ENCODE measurements at regions not wholly inside any gene's neighbourhood (a gene's known extent, or its start where the extent isn't known, plus 50 kb on each side); places are given as distances from the start of the nearest gene placed in this dataset.
"Not testable (repeated sequence)": the region's sequence is repeated elsewhere in the genome, so short reads cannot be mapped to it uniquely, and the experiment has no call there.

DNA sequence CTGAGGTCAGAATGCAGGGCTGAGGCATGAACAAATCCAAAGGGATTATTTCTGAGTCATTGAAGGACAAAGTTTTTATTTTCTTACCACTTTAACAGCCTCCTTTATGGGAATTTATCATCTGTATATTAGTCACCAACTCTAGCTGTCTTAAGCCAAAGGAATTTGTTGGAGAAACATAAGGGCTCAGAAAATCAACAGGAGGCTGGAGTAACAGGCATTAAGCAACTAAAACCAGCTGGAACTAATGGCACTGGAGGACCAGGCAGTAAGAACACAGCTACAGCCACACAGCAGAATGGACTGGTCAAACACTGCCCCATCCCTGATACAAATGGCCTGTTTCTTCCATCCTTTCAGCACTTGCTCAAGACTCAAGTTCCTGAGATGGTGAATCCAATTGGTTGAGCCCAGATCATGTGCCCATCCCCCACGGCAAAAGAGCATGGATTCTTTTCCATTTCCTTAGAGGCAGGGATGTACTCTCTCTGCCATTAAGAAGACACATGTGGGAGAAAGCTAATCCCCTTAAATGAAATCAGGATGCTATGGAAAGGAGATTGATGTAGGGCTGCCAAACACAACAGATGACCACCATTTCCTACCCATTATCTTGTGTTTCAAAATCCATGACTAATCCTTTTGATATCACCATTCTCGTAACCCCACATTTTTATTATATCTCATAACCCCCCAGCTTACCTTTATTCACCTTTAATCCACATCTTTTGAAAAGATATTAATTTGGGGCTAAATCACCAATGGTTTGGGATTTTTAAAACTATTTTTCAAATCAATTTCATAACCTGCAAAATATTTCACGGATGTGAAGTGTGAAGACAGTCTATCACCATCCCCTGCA, 157.0 kb upstream of the FNDC3A start:
- Histone ChIP-seq H3K4me1 (no peaks in the 10 kb centered on the region), H3K4me3 (no peak overlapping the region), H3K36me3 (replicated peaks) (no peaks in the 10 kb centered on the region), H3K9me3 (no peaks in the 10 kb centered on the region), H3K27me3 (ENCODE audit: low read depth) (no peaks in the 10 kb centered on the region)
- DNase-seq (ENCODE audit: low spot score in 2 of 2) = no peak
- in situ Hi-C loops (cut with MboI; ENCODE audit: low sequenced_read_pairs) = no loop called here

DNA sequence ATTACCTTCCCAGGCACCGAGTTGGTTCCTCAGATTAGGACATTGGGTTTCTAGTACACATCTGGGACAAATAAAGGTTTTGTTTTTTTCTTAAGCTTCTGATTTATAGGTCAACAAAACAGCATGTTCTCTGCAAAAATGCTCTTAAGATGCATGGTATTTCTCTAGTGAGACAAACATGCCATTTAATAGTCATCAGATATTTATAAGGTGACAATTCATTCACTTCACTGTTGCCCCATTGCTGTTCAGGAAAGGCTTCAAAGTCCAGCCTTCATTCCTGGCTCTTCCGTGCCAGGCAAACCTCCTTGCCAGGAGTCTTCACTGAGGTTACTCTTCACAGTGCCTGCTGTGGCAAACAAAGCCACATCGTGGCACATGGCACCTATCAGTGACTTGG, 156.3 kb upstream of the FNDC3A start:
- H3K4me3 ChIP-seq = no peak overlapping the region

DNA sequence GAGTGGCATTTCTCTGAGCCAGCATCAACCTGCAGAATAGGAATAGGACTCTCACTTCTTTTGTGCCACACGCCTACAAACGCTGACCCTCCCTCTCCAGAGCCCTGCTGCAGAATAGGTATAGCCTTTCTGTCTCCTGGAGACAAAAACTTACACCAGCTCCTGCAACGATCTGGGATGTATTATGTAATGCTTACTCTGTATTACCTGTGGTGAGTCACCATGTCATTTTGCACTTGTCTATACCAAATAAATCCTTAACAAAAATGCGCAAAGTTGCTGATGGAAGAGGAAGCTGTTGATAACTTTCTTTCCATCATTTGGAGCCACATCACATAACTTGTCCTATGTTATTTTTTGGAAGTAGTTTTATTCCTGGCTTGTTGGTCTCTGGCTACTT, 155.8 kb upstream of the FNDC3A start:
- no peak overlapping the region for H3K4me3 ChIP-seq

More for the DNA sequence above, 156.3 kb upstream of the FNDC3A start:
- H3K9me3 ChIP-seq = no peaks in the 10 kb centered on the region
- no peaks in the 10 kb centered on the region for H3K36me3 ChIP-seq (replicated peaks)
- in situ Hi-C loops (cut with MboI; ENCODE audit: low sequenced_read_pairs) = no loop called here
- no peak for DNase-seq (ENCODE audit: low spot score in 2 of 2)
- no peaks in the 10 kb centered on the region for H3K4me1 ChIP-seq
- H3K27me3 ChIP-seq (ENCODE audit: low read depth) = no peaks in the 10 kb centered on the region

DNA sequence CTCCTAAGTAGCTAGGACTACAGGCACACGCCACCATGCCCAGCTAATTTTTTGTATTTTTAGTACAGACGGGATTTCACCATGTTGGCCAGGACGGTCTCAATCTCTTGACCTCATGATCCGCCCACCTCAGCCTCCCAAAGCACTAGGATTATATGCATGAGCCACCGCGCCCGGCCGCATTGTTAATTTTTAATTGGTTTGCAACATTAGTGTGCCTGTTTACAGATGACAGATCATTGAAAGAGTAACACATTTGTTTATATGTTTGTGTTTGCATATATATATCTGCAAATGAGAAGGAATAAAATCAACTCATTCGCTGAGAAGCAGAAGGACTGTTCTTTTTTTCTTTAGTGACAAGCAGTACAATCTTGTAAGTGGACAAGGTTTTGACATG, 152.2 kb upstream of the FNDC3A start:
- DNase-seq (ENCODE audit: low spot score in 2 of 2); H3K4me3 ChIP-seq; H3K9me3 ChIP-seq; in situ Hi-C loops (cut with MboI; ENCODE audit: low sequenced_read_pairs); H3K27me3 ChIP-seq (ENCODE audit: low read depth); H3K36me3 ChIP-seq (replicated peaks); H3K4me1 ChIP-seq: not testable (repeated sequence)

More for the DNA sequence above, 155.8 kb upstream of the FNDC3A start:
- no peak for DNase-seq (ENCODE audit: low spot score in 2 of 2)
- Histone ChIP-seq H3K36me3 (replicated peaks) (no peaks in the 10 kb centered on the region), H3K4me1 (no peaks in the 10 kb centered on the region), H3K27me3 (ENCODE audit: low read depth) (no peaks in the 10 kb centered on the region), H3K9me3 (no peaks in the 10 kb centered on the region)
- in situ Hi-C loops (cut with MboI; ENCODE audit: low sequenced_read_pairs) = no loop called here

DNA sequence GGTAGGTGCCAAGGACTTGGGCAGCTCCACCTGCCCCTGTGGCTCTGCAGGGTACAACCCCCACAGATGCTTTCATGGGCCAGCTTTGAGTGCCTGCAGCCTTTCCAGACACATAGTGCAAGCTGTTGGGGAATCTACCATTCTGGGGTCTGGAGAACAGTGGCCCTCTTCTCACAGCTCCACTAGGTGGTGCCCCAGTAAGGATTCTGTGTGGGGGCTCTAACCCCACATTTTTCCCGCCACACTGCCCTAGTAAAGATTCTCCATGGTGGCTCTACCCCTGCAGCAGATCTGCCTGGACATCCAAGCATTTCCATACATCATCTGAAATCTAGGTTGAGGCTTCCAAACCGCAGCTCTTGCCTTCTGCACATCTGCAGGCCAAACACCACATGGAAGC, 149.7 kb upstream of the FNDC3A start:
- H3K4me3 ChIP-seq = no peak overlapping the region
- in situ Hi-C loops (cut with MboI; ENCODE audit: low sequenced_read_pairs) = no loop called here
- no peak for DNase-seq (ENCODE audit: low spot score in 2 of 2)
- H3K36me3 ChIP-seq (replicated peaks) = no peaks in the 10 kb centered on the region
- no peaks in the 10 kb centered on the region for H3K27me3 ChIP-seq (ENCODE audit: low read depth)
- no peaks in the 10 kb centered on the region for H3K9me3 ChIP-seq
- H3K4me1 ChIP-seq = no peaks in the 10 kb centered on the region

DNA sequence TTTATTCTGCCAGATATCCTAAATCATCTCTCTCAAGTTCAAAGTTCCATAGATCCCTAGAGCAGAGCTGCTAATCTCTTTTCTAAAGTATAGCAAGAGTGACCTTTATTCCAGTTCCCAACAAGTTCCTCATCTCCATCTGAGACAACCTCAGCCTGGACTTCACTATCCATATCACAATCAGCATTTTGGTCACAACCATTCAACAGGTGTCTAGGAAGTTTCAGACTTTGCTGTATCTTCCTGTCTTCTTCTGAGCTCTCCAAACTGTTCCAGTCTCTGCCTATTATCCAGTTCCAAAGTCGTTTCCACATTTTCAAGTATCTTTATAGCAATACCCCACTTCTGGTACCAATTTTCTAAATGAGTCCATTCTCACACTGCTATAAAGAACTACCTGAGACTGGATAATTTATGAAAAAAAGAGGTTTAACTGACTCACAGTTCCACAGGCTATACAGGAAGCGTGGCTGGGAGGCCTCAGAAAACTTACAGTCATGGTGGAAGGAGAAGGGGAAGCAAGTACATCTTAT, 148.7 kb upstream of the FNDC3A start:
- in situ Hi-C loops (cut with MboI; ENCODE audit: low sequenced_read_pairs); H3K36me3 ChIP-seq (replicated peaks); H3K4me3 ChIP-seq; H3K27me3 ChIP-seq (ENCODE audit: low read depth); H3K9me3 ChIP-seq; H3K4me1 ChIP-seq; DNase-seq (ENCODE audit: low spot score in 2 of 2): not testable (repeated sequence)

DNA sequence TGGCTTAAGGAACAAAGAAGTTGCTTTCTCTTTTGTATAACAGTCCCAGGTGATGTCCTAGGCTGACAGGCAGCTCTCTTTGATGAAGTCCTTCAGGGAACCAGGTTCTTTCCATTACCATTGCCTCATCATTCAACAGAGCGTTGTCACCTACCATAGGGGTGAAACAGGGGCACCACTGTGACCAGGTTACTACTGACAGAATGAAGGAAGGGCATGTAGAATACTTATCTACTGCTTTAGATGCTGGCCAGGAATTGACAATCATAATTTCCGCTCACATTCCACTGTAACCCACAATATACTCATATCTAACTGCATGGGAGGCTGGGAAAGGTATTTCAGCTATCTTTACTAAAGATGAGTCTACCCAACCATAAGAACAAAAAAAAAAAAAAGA, 148.0 kb upstream of the FNDC3A start:
- no peaks in the 10 kb centered on the region for H3K4me1 ChIP-seq
- in situ Hi-C loops (cut with MboI; ENCODE audit: low sequenced_read_pairs) = no loop called here
- no peaks in the 10 kb centered on the region for H3K36me3 ChIP-seq (replicated peaks)
- no peak for DNase-seq (ENCODE audit: low spot score in 2 of 2)
- no peaks in the 10 kb centered on the region for H3K27me3 ChIP-seq (ENCODE audit: low read depth)
- H3K9me3 ChIP-seq = no peaks in the 10 kb centered on the region
- H3K4me3 ChIP-seq = no peak overlapping the region

DNA sequence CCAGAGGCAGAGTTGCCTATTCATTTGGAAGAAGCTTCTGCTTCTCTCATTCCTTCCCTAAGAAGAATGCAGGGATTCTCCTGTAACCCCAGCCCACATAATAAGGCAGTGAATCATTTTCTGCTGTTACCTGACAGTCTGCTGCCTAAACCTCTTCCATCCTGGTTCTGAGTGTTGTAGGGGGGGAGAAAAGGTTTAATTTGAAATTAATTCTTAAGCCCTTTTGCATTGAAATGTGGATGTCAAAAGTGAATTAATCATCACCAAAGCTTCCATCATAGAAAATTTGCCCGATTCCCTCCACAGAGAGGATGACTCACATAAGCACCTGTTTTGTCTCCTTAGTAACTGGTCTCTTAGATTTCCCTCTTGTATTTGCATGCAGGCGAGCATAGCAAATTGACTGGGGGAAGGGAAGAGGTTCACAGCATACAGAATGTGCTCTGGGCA, 146.7 kb upstream of the FNDC3A start:
- no peak for DNase-seq (ENCODE audit: low spot score in 2 of 2)
- no peaks in the 10 kb centered on the region for H3K36me3 ChIP-seq (replicated peaks)
- H3K4me3 ChIP-seq = no peak overlapping the region
- in situ Hi-C loops (cut with MboI; ENCODE audit: low sequenced_read_pairs) = no loop called here
- H3K9me3 ChIP-seq = no peaks in the 10 kb centered on the region
- H3K27me3 ChIP-seq (ENCODE audit: low read depth) = no peaks in the 10 kb centered on the region
- no peaks in the 10 kb centered on the region for H3K4me1 ChIP-seq

DNA sequence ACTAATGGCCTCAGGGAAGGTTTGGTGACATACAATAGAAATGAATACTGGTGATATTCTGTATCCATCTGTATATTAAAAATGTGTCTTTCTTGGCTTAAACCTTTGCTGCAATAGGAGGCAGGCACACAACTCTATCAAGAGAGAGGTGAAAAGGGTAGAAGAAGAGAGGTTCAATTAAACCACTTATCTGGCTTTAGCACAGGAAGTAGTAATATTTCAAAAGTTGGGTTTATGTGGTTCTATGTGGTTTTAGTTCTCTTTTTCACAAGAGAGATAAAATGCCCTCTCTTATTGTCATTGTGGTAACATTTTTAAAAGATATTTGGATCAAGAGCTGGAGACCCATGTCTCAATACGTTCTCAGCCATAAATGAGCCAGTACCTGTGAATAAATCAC, 146.2 kb upstream of the FNDC3A start:
- Histone ChIP-seq H3K27me3 (ENCODE audit: low read depth) (no peaks in the 10 kb centered on the region), H3K4me1 (no peaks in the 10 kb centered on the region), H3K9me3 (no peaks in the 10 kb centered on the region), H3K36me3 (replicated peaks) (no peaks in the 10 kb centered on the region), H3K4me3 (no peak overlapping the region)
- in situ Hi-C loops (cut with MboI; ENCODE audit: low sequenced_read_pairs) = no loop called here
- no peak for DNase-seq (ENCODE audit: low spot score in 2 of 2)

DNA sequence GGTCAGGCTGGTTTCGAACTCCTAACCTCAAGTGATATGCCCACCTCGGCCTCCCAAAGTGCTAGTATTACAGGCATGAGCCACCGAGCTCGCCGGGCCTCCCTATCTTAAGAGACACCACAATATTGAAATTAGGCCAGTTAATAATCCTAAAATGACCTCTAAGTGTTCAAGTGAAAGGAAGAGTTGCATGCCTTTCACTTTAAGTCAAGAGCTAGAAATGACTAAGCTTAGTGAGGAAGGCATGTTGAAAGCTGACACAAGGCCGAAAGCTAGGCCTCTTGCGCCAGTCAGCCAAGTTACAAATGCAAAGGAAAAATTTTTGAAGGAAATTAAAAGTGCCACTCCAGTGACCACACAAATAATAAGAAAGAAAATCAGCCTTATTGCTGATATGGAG, 144.5 kb upstream of the FNDC3A start:
- no peaks in the 10 kb centered on the region for H3K36me3 ChIP-seq (replicated peaks)
- no peaks in the 10 kb centered on the region for H3K27me3 ChIP-seq (ENCODE audit: low read depth)
- H3K4me1 ChIP-seq = no peaks in the 10 kb centered on the region
- no peak for DNase-seq (ENCODE audit: low spot score in 2 of 2)
- in situ Hi-C loops (cut with MboI; ENCODE audit: low sequenced_read_pairs) = no loop called here
- H3K9me3 ChIP-seq = no peaks in the 10 kb centered on the region
- no peak overlapping the region for H3K4me3 ChIP-seq

DNA sequence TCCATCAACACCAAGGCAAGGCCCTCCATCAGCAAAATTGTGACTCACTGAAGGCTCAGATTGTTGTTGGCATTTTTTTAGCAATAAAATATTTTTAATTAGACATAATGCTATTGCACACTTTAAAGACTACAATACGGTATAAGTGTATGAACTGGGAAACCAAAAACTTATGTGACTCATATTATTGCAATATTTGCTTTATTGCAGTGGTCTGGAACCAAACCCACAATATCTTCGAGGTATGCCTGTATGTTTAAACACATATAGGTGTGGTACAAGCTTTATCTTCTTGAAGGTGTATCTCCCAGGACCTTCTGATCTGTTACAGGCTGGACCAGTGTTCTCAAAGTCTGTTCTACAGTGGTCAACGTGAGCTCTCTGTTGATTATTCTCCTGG, 142.3 kb upstream of the FNDC3A start:
- Histone ChIP-seq H3K4me3 (no peak overlapping the region), H3K4me1 (no peaks in the 10 kb centered on the region), H3K9me3 (no peaks in the 10 kb centered on the region), H3K36me3 (replicated peaks) (no peaks in the 10 kb centered on the region), H3K27me3 (ENCODE audit: low read depth) (no peaks in the 10 kb centered on the region)
- in situ Hi-C loops (cut with MboI; ENCODE audit: low sequenced_read_pairs) = no loop called here
- DNase-seq (ENCODE audit: low spot score in 2 of 2) = no peak

DNA sequence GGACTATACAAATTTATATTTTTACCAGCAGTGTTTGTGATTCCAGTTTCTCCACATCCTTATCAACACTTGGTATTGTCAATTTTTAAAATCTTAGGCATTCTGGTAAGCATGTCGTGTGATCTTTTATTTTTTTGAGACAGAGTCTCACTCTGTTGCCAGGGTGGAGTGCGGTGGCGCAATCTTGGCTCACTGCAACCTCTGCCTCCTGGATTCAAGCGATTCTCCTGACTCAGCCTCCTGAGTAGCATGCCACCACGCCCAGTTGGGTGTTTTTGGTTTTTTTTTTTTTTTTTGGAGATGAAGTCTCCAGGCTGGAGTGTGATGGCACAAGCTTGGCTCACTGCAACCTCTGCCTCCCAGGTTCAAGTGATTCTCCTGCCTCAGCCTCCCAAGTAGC, 140.4 kb upstream of the FNDC3A start:
- H3K9me3 ChIP-seq; DNase-seq (ENCODE audit: low spot score in 2 of 2); H3K4me1 ChIP-seq; in situ Hi-C loops (cut with MboI; ENCODE audit: low sequenced_read_pairs); H3K36me3 ChIP-seq (replicated peaks); H3K4me3 ChIP-seq; H3K27me3 ChIP-seq (ENCODE audit: low read depth): not testable (repeated sequence)

DNA sequence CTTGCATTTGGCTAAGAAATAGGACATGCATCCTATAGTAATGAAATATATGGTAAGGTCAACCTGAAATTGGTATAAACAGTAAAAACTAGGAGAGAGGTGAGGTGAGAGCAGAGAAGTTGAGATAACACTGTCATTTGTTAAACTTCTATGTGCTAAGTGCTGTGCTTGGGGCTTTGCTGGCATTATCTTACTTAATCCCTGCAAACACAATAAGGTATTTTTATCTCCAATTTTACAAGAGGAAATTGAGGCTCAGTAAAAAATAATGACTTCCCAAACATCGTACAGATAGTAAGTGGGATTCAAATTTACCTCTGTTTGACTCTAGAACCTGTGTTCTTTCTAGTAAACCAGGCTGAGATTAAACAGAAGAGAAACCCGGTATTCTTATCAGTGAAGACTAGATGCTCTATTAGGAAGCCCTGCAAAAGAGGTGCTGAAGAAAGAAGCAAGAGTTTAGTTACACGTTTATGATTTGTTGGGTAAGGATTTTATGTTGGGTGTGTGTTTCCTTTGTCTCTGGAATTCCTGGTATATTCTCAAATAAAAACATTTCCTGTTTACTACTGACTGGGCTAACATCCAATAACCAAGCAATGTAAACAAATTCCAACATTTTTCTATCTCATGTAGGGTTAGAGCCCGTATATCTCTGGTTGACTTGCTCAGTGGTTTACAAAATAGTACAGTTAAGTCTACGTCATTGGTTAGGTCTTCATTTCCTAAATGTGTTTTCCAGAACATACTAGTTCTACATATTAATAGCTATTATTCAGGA, 137.3 kb upstream of the FNDC3A start:
- no peak overlapping the region for H3K4me3 ChIP-seq
- in situ Hi-C loops (cut with MboI; ENCODE audit: low sequenced_read_pairs) = no loop called here
- no peaks in the 10 kb centered on the region for H3K27me3 ChIP-seq (ENCODE audit: low read depth)
- no peak for DNase-seq (ENCODE audit: low spot score in 2 of 2)
- no peaks in the 10 kb centered on the region for H3K36me3 ChIP-seq (replicated peaks)
- H3K4me1 ChIP-seq = no peaks in the 10 kb centered on the region
- no peaks in the 10 kb centered on the region for H3K9me3 ChIP-seq

DNA sequence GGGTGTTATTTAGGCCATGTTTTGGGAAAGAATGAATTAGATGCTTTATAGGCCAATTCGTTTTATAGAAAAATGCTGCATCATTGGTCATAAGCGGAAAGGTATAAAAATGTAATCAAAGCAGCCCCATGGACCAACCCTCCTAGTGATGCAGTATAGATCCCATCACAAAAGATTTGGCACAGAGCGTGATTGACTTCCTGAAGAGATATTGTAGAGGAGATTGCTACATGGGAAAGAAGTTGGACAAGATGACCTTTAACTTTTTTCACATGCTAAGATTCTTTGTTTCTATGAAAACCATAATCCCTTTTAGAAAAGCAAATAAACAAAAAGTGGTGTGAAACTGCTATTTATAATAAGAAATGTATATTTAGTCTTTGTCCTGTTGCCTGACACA, 136.5 kb upstream of the FNDC3A start:
- no peak overlapping the region for H3K4me3 ChIP-seq
- no peak for DNase-seq (ENCODE audit: low spot score in 2 of 2)
- no peaks in the 10 kb centered on the region for H3K9me3 ChIP-seq
- in situ Hi-C loops (cut with MboI; ENCODE audit: low sequenced_read_pairs) = no loop called here
- H3K27me3 ChIP-seq (ENCODE audit: low read depth) = no peaks in the 10 kb centered on the region
- H3K4me1 ChIP-seq = no peaks in the 10 kb centered on the region
- no peaks in the 10 kb centered on the region for H3K36me3 ChIP-seq (replicated peaks)
